ENCODE measurements at regions not wholly inside any gene's neighbourhood (a gene's known extent, or its start where the extent isn't known, plus 50 kb on each side); places are given as distances from the start of the nearest gene placed in this dataset.
A peak's percentile ranks its signal among the peaks of the same experiment; 100 is the strongest.
"Not testable (repeated sequence)": the region's sequence is repeated elsewhere in the genome, so short reads cannot be mapped to it uniquely, and the experiment has no call there.

DNA sequence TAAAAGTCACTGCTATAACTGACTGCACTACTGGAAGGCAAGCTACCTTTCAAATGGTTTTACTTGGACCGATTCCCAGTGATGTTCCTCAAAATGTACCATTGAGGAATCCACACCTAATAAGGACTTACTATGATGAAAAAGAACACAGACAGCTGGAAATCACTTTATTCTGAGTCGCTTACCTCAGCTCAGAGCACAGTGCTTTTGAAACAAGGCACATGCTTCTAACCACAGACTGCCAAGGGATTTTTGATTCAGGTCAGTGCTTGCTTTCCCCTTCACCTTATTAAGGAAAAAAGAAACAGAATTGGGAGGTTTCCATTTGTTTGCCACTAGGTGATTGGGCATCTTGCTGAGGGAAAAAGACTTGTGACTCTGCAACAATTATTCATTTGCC, 707.5 kb upstream of the FSHR start:
- DNase-seq, result no peak

DNA sequence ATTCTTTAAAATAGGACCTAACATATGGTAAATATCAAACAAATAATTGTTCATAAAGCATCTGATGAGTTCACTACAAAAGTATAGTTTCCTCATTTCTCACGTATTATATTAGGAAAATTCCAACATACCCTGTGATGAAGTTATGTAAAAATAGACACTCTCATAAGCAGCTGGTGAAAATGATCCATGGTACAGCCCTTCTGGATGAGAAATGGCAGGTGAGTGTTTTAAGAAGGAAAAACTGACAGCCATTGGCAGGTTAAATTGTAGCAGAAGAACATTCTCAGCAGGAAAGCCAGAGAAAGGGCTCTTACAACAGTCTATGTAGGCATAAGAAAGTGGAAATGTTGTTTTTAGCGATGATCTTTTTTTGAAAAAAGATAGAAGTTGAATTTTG, 706.5 kb upstream of the FSHR start:
- DNase-seq, result no peak

DNA sequence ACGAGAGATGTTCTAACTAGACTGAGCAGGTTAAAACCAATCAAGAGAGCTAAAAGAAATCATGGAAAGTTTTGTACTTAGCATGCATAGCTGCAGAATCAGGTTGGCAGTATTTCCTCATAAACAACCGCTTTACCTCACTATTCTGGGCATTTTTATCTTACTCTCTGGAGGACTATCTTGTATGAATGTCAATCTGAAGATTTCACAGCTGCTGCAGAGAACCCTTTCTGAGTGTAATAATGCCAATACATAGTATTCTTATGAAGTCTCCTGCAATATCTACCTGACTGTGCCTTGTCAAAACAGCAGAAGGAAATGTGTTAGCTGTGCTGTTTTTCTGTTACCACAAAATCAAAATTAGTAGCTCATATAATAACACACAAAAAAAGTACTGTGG, 705.9 kb upstream of the FSHR start:
- DNase-seq, result no peak

GRCh38 chr2:49858657-49859056, 704.3 kb upstream of the FSHR start:
- DNase-seq, result no peak

- DNase-seq, result no peak
These were observed 703.8 kb upstream of the FSHR start for GRCh38 chr2:49858113-49858490.

DNA sequence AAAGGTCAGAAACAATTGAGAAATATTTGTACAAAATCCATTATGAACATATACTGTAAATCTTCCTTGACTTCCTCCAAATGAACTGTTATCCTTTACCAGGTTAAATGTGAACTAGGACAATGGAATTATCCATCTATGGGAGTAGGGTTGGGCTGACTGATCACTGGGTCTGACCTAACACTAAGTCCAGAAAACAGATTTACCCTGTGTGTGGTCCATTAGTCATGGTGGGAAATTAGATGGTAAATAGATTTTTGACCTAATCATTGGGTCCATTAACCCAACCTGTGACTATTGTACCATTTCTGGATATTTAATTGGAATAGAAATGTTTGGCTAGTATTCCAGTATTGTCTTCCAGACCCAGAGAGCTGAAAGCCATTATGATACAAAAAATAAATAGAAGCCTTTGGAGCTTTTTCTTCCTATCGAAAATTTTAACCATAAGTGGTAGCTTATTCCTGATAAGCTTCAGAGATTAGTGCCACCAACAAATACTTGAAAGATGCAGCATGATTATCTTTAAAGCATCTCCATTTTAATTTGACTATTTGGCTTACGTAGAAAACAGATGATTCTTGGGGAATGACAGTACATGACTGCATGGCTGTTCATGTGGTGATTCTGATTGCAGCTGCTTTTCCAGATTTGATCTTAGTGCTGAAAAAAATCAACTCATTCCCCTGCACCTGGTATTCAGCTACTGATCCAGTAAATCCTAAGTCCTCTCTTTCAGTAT, 703.2 kb upstream of the FSHR start:
- no peak for DNase-seq

- DNase-seq, result peak; percentile 9
These were observed 691.4 kb upstream of the FSHR start for GRCh38 chr2:49845671-49846070.

DNA sequence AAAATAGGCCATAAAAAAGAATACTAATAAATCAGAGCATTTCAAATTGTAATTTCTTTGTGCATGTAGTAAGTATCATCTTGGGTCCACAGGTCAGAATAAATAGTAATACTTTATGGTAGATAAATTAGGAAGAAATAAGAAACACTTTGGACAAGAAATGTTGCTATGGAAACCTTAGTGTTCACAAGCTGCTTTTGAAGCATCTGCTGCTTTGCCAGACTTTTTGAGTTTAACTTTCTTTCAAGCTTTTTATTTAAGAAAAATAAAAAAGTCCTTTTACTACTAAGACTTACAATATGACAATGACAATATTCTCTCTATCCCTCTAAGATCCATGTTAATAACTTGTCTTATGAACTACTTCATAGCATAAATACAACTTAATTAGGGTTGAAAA, 690.7 kb upstream of the FSHR start:
- no peak for DNase-seq

GRCh38 chr2:49844113-49844512, 689.8 kb upstream of the FSHR start:
- DNase-seq, result not testable (repeated sequence)

DNA sequence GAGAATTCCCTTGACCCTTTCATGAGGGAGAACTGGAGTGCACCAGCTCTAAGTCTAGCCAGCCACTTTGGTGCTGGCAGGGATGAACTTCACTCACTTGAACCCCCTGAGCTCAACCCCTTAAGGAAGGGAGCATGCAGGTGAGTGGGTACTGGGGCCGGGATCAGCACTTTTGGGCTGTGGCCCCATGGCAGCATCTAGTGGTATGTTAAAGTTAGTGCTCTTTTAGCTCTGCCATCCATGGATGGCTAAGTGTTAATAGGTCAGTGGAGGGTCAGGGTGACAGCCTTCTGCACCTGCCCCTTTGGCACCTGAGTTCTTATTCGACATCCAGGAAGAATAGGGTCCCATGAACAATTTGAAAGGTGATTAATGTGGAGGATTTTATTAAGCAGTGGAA, 689.0 kb upstream of the FSHR start:
- peak; percentile 45 for DNase-seq

DNA sequence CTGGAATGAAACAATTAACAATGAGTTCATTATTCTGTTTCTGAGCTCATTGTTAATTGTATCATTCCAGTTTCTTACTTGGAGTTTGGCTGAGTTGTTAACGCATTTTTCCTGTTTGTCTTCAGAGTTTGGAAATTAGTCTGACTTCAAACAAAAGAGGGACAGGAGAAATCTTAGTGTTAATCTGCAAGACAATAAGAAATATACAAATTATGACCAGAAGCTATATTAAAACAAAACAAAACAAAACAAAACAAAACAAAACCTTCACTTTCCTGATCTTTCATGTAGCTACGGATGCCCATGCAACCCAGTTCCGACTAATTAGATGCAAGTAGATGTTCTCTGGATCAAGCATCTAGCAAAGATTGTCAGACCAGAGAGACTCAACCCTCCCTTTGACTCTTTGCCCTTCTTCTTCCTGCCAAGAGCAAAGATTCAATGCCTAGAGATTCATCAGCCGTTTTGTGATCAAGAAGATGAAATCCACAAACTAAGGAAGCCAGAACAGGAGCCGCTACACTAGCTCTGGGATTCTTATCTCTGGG, 686.2 kb upstream of the FSHR start:
- no peak for DNase-seq

GRCh38 chr2:49839818-49840217, 685.5 kb upstream of the FSHR start:
- no peak for DNase-seq

- DNase-seq, result no peak
These were observed 683.4 kb upstream of the FSHR start for GRCh38 chr2:49837561-49838293.

- DNase-seq, result peak; percentile 27
These were observed 681.7 kb upstream of the FSHR start for GRCh38 chr2:49836017-49836416.

DNA sequence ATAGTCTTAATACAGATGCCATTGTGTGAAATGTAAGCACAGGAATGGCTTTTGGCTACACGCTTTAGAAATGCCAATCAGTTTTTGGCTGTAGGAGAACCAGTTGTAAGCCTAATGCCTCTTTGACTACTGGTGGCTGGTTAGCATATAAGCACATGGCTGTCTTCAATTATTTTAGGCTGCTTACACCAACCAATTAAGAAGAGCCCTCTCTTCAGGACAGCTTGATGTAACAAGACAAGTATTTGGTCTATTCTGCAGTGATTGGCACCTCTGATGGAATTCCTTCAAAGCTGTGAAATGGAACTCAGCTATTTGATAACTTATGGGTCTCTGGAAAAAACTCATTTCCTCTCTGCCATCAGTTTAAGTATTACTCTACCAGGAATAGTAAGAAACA, 680.1 kb upstream of the FSHR start:
- no peak for DNase-seq

DNA sequence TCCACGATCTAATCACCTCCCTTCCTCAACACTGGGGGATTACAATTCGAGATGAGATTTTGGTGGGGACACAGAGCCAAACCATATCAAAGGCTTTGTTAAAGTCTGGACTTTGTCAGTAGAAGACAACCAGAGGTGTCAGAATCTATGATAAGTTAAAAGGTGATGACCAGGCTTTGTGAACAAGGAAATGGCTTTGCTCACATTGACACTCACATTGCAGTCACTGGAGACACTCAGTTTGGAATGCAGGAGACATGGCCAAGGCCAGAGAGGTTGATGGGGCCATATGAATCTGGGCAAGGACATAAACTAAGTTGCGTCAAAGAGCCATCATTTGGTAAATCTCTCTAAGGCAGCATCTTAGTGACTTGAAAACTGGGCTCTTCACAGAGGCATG, 678.2 kb upstream of the FSHR start:
- DNase-seq, result no peak

- no peak for DNase-seq
These were observed 677.5 kb upstream of the FSHR start for GRCh38 chr2:49831698-49832367.

GRCh38 chr2:49830846-49831245, 676.5 kb upstream of the FSHR start:
- no peak for DNase-seq

- DNase-seq, result no peak
These were observed 673.1 kb upstream of the FSHR start for GRCh38 chr2:49827366-49827765.

- DNase-seq, result no peak
These were observed 658.9 kb upstream of the FSHR start for GRCh38 chr2:49813208-49813607.

- no peak for DNase-seq
These were observed 658.4 kb upstream of the FSHR start for GRCh38 chr2:49812730-49813129.

DNA sequence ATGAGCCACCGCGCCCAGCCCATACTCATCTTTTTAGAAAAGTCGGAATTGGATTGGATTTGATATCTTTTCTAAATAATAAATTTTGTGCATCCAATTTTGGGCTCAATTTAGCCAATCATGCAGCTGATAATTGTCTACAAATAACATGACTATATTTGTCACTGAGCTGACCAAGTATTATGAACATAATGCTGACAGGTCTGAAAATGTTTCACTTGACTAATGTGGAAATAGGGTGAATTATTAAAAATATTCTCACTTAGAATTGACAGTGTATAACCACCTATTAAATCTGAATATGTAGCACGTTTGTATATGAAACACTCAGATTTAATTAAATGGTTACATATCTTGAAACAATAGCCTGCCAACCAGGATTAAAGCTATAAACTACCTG, 657.2 kb upstream of the FSHR start:
- DNase-seq, result no peak

DNA sequence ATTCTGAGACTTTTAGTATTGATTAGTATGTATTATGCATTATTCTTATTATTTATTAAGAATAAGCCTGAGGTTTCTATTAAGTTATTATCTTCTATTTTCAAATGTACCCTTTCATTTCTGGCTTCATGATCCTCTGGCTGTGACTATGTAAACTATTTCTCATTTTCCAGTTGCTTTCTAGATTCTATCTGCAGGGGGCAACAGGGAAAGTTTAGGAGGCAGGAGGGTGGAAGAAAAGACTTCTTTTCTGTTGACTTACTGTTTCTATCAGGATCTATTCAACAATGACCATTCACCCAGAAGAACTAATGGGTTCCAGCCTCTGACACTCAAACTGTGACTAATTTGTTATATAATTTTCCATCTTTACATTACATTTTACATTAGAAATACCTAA, 653.4 kb upstream of the FSHR start:
- DNase-seq, result no peak

- DNase-seq, result no peak
These were observed 649.8 kb upstream of the FSHR start for GRCh38 chr2:49804111-49804510.
